Memory B cell (primary cell): ENCODE measurements at regions not wholly inside any gene's neighbourhood (a gene's known extent, or its start where the extent isn't known, plus 50 kb on each side); places are given as distances from the start of the nearest gene placed in this dataset.
"Not testable (repeated sequence)": the region's sequence is repeated elsewhere in the genome, so short reads cannot be mapped to it uniquely, and the experiment has no call there.

ENCODE experiments used
- ATAC-seq: fragments of 150-1000 bp; cut with Tn5 transposase; 2 replicates; pipeline ENCODE4 v1.10.0; 2021; ENCODE audit warnings: low read depth, mild to moderate bottlenecking, moderate library complexity
- DNase-seq, 2 donors: peaks; one replicate each; pipeline ENCODE4 v3.0.0; 2022; ENCODE audit warnings: low spot score in 2 of 2
- H3K27ac Mint-ChIP-seq: one replicate; pipeline ENCODE4 v1.8.0; 2022; ENCODE audit warnings: mild to moderate bottlenecking, moderate library complexity, mixed read lengths
- H3K27me3 Mint-ChIP-seq: one replicate; pipeline ENCODE4 v1.8.0; 2022; ENCODE audit warnings: mixed read lengths
- H3K36me3 Mint-ChIP-seq: one replicate; pipeline ENCODE4 v1.8.0; 2022; ENCODE audit warnings: mild to moderate bottlenecking, mixed read lengths
- H3K4me1 Mint-ChIP-seq: one replicate; pipeline ENCODE4 v1.8.0; 2022; ENCODE audit warnings: mixed read lengths
- H3K4me3 Mint-ChIP-seq: one replicate; pipeline ENCODE4 v1.8.0; 2022; ENCODE audit warnings: mild to moderate bottlenecking, moderate library complexity, mixed read lengths
- H3K9me3 Mint-ChIP-seq: one replicate; pipeline ENCODE4 v1.8.0; 2022; ENCODE audit warnings: mixed read lengths

DNA sequence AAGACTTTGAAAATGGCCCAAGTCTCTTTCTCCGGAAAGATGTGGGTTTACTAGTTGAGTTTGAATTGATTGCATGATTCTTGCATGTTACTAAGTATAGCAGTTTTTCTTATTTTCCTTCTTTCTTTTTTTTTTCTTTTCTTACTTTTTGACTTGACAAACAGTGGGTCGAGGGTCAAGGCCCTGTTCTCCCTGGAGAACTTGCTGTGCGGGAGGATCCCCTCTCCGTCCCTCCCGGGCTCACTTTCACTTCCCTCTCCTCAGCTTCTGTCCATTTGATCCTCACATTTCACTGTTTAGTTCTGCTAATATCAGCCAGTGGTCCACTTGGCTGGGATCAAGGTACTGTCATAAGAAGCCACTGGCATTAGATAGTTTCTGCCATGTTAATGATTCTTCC, 767.4 kb downstream of the TDRD15 start:
- Mint-ChIP-seq H3K27ac (no peak overlapping the region), H3K36me3 (no peaks in the 10 kb centered on the region), H3K27me3 (no peaks in the 10 kb centered on the region), H3K9me3 (peaks cover 2% of the 10 kb centered on the region), H3K4me1 (no peaks in the 10 kb centered on the region), H3K4me3 (no peak overlapping the region)
- ATAC-seq (no peak), DNase-seq (no peak)

GRCh38 chr2:21892140-21892539, 768.4 kb downstream of the TDRD15 start:
- Mint-ChIP-seq H3K27ac (no peak overlapping the region), H3K9me3 (peaks cover 2% of the 10 kb centered on the region), H3K36me3 (no peaks in the 10 kb centered on the region), H3K27me3 (no peaks in the 10 kb centered on the region), H3K4me3 (no peak overlapping the region), H3K4me1 (no peaks in the 10 kb centered on the region)
- DNase-seq, result no peak
- ATAC-seq, result no peak

DNA sequence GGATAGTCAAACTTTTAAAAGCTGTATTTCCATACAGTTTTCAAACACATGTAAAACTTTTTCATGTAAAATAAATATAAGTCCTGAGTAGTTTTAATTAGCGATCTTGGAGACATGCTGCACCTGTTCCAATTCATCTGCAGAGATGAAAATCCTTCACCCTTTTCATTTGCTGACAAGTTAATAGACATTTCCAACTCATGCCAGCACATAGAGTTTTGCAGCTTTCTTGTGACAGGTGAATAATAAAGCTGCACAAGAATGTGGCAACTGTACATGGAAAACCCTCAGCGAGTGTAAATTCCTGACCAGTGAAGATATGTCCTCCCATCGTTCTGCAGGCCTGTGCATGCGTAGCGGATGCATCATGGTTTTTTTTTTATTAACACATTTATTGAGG, 771.4 kb downstream of the TDRD15 start:
- no peaks in the 10 kb centered on the region for H3K4me1 Mint-ChIP-seq
- DNase-seq, result no peak
- H3K4me3 Mint-ChIP-seq, result no peak overlapping the region
- no peak overlapping the region for H3K27ac Mint-ChIP-seq
- no peaks in the 10 kb centered on the region for H3K9me3 Mint-ChIP-seq
- ATAC-seq, result no peak
- no peaks in the 10 kb centered on the region for H3K27me3 Mint-ChIP-seq
- H3K36me3 Mint-ChIP-seq, result no peaks in the 10 kb centered on the region

- ATAC-seq, H3K4me1 Mint-ChIP-seq, H3K4me3 Mint-ChIP-seq, DNase-seq, H3K9me3 Mint-ChIP-seq, H3K27ac Mint-ChIP-seq, H3K27me3 Mint-ChIP-seq, H3K36me3 Mint-ChIP-seq: not testable (repeated sequence)
Observed at GRCh38 chr2:21908712-21909380, 785.1 kb downstream of the TDRD15 start.

DNA sequence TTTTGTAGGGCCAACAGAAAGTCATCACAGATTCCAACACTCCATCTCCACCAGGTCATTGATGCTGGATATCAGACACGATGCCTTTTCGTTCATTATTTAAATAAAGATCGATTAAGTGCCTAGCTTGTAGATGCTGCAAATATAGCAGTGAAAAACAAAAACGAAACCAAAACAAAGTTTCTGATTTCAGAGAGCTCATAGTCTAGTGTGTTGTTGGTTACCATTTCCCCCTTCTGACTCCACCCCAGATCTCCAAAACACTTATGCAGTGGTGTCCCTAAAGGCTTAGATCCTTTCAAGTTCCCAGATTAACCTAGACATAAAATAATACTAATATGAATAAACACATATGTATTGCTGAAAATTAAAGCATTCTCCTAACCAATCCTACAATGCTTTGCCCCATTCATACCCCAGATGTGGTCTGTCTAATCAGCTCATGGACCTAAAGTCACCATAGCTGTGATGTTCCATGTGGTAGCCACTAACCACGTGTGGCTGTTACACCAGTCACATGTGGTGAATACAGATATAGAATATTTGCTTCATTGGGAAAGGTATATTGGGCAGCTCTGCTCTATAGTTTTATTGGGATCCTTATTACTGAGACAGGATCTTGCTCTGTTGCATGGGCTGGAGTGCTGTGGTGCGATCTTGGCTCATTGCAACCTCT, 787.2 kb downstream of the TDRD15 start:
- DNase-seq (no peak), ATAC-seq (no peak)
- Mint-ChIP-seq H3K9me3 (no peaks in the 10 kb centered on the region), H3K4me1 (no peaks in the 10 kb centered on the region), H3K27me3 (no peaks in the 10 kb centered on the region), H3K27ac (no peak overlapping the region), H3K36me3 (no peaks in the 10 kb centered on the region), H3K4me3 (no peak overlapping the region)

- Mint-ChIP-seq H3K4me1 (no peaks in the 10 kb centered on the region), H3K4me3 (no peak overlapping the region), H3K9me3 (no peaks in the 10 kb centered on the region), H3K27ac (no peak overlapping the region), H3K36me3 (no peaks in the 10 kb centered on the region), H3K27me3 (no peaks in the 10 kb centered on the region)
- no peak for ATAC-seq
- DNase-seq, result no peak
Observed at GRCh38 chr2:21912405-21912804, 788.6 kb downstream of the TDRD15 start.

DNA sequence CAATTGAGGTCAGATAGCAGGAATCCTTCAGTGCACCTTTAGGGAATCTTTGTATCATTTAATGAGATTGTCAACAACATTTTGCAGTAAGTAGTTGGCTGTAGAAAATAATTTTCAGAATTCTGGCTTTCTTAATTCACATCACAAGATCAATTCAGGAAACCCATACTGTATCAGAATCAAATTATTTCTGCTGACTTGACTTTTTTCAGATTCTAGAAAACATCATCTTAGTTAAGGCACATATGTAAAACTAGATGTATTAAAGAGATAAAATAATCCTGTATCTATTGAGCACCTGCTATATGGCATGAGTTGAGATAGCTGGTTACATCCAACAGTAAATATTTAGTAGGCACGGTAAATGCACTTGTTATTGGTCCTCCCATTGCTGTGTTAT, 791.4 kb downstream of the TDRD15 start:
- no peaks in the 10 kb centered on the region for H3K27me3 Mint-ChIP-seq
- peaks cover 4% of the 10 kb centered on the region for H3K9me3 Mint-ChIP-seq
- no peak overlapping the region for H3K4me3 Mint-ChIP-seq
- ATAC-seq, result no peak
- no peak overlapping the region for H3K27ac Mint-ChIP-seq
- no peak for DNase-seq
- no peaks in the 10 kb centered on the region for H3K36me3 Mint-ChIP-seq
- H3K4me1 Mint-ChIP-seq, result no peaks in the 10 kb centered on the region

DNA sequence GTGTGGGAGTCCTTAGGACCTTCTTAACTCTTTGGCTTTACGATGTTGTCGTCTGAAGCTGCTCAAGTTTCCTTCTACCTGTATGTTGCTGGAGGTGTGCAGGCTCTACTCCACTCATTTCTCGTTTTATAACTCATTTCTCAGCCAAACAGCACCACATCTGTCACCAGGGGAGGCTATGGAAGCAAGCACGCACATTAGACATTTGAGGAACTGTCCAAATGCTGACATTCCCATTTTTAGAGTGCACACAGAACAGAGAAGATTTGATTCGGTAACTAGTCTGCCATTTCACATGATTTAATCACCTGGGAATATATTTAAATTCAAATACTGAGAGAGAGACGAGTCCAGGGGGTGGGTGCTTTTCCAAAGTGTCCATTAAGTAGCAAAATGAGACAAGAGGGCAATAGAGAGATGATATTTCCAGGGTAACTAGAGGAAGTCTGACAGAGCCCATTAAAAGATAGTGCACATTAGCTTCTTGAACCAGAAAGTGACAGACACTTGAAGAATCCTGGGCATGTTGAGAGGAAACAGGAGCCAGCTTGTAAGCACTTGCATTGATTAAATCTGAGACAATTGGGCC, 793.3 kb downstream of the TDRD15 start:
- DNase-seq (no peak), ATAC-seq (no peak)
- Mint-ChIP-seq H3K27ac (no peak overlapping the region), H3K4me3 (no peak overlapping the region), H3K4me1 (no peaks in the 10 kb centered on the region), H3K9me3 (peaks cover 4% of the 10 kb centered on the region), H3K27me3 (no peaks in the 10 kb centered on the region), H3K36me3 (no peaks in the 10 kb centered on the region)

DNA sequence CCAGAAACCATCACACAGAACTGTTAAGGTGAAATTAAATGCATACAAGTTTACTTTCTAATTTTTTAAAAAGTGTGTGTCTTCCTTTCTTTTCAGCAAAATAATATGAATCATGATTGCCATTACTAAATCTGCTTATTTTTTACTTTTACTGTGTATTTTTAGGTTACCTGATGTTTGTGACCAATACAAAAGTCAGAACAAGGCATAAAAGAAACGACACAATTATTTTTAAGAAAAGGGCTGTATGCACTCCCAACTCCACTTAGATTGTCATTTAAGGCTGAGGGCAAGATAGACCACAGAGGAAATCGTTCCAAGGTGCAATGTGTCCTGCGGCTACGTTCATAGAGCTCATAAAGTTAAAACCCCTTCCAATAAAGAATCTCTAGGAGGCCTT, 797.0 kb downstream of the TDRD15 start:
- H3K4me1 Mint-ChIP-seq, result no peaks in the 10 kb centered on the region
- H3K27ac Mint-ChIP-seq, result no peak overlapping the region
- no peaks in the 10 kb centered on the region for H3K36me3 Mint-ChIP-seq
- H3K27me3 Mint-ChIP-seq, result no peaks in the 10 kb centered on the region
- peaks cover 12% of the 10 kb centered on the region for H3K9me3 Mint-ChIP-seq
- DNase-seq, result no peak
- no peak overlapping the region for H3K4me3 Mint-ChIP-seq
- no peak for ATAC-seq

- Mint-ChIP-seq H3K9me3 (peaks cover 11% of the 10 kb centered on the region), H3K27me3 (no peaks in the 10 kb centered on the region), H3K27ac (no peak overlapping the region), H3K36me3 (no peaks in the 10 kb centered on the region), H3K4me1 (no peaks in the 10 kb centered on the region), H3K4me3 (no peak overlapping the region)
- ATAC-seq, result no peak
- DNase-seq, result no peak
Observed at GRCh38 chr2:21924640-21925285, 801.0 kb downstream of the TDRD15 start.

DNA sequence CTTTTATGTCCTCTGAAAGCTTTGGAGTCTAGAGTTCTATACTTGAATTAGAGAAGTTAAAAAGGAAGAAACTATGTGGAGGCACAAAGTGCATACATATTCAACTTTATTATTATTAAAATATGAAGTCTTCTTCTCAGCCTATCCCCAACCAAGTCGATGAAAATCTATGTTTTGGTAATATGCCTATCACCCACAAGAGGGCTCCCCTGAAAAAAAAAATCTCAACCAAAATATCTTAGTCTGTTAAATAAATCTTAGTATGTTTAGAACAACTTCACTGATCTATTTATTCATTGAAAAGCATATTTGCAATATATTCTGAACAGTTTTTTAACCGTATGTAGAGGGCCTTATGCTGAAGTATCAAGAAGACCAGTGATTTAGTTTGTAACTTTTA, 804.5 kb downstream of the TDRD15 start:
- H3K4me1 Mint-ChIP-seq, result no peaks in the 10 kb centered on the region
- H3K36me3 Mint-ChIP-seq, result no peaks in the 10 kb centered on the region
- no peak for DNase-seq
- H3K4me3 Mint-ChIP-seq, result no peak overlapping the region
- peaks cover 6% of the 10 kb centered on the region for H3K9me3 Mint-ChIP-seq
- no peak for ATAC-seq
- no peaks in the 10 kb centered on the region for H3K27me3 Mint-ChIP-seq
- H3K27ac Mint-ChIP-seq, result no peak overlapping the region

- Mint-ChIP-seq H3K36me3 (no peaks in the 10 kb centered on the region), H3K9me3 (peaks cover 6% of the 10 kb centered on the region), H3K4me1 (no peaks in the 10 kb centered on the region), H3K27me3 (no peaks in the 10 kb centered on the region), H3K4me3 (no peak overlapping the region), H3K27ac (no peak overlapping the region)
- ATAC-seq (no peak), DNase-seq (no peak)
Observed at GRCh38 chr2:21930226-21930625, 806.5 kb downstream of the TDRD15 start.

DNA sequence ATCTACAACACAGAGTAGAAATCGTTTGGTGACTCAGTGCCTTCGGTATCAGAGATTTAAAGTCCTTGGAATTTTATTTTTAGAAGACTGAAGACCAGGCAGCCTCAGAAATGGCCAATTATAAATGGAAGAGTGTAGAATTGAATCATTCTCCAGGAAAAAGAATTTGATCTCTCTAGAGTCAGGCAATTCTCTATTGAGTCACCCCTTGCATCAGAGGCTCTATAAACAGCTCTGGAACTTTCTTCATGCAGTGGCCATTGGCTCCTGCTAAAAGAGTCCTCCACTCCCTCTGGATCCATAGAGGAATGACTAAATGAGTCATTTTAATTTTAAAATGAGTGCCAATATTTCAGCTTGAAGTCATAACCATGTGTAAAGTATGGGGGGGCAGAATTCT, 816.2 kb downstream of the TDRD15 start:
- Mint-ChIP-seq H3K9me3 (peaks cover 5% of the 10 kb centered on the region), H3K27me3 (no peaks in the 10 kb centered on the region), H3K4me1 (no peaks in the 10 kb centered on the region), H3K4me3 (no peak overlapping the region), H3K27ac (no peak overlapping the region), H3K36me3 (no peaks in the 10 kb centered on the region)
- ATAC-seq (no peak), DNase-seq (no peak)

DNA sequence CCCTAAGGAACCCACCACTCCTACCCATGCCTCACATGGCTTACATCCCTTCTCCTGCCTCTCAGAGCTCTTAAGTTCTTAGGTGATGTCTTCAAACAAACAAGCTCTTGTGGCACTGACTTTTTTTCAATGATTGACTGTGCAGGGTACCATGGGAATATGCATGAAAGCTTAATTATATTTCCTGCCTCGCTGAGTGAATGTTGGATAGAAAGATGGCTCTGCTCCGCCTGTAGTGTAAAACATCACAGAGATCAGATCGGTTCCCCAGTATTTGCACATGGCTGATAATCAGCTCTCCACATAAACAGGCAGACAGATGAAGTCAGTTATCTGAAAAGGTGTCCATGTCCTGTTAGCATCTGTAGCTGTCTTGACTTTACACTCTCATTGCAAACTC, 820.8 kb downstream of the TDRD15 start:
- ATAC-seq, result no peak
- no peaks in the 10 kb centered on the region for H3K27me3 Mint-ChIP-seq
- no peak for DNase-seq
- H3K4me3 Mint-ChIP-seq, result no peak overlapping the region
- no peaks in the 10 kb centered on the region for H3K36me3 Mint-ChIP-seq
- H3K27ac Mint-ChIP-seq, result no peak overlapping the region
- H3K4me1 Mint-ChIP-seq, result no peaks in the 10 kb centered on the region
- H3K9me3 Mint-ChIP-seq, result peaks cover 2% of the 10 kb centered on the region
